Endothelial cell of umbilical vein (primary cell): ENCODE measurements at regions not wholly inside any gene's neighbourhood (a gene's known extent, or its start where the extent isn't known, plus 50 kb on each side); places are given as distances from the start of the nearest gene placed in this dataset.

Experiments
- BruUV-seq: library from RNA; stranded (reverse); fragments of 400-500 nt; replicated peaks from 2 replicates; lab custom pipeline; 2021; lab: Mats Ljungman, UMichigan
- CTCF ChIA-PET: fragments of 300-600, 350-600 bp; sonication (Branson Sonifier 250); formaldehyde crosslinking; loops from one replicate; lab custom pipeline; 2021; ENCODE audit warnings: antibody characterized with exemption, inconsistent platforms; lab: Charles Lee
- POLR2A ChIA-PET: fragments of 300-600, 350-600 bp; sonication (Branson Sonifier 250); formaldehyde crosslinking; loops from one replicate; lab custom pipeline; 2021; ENCODE audit warnings: antibody characterized with exemption, inconsistent platforms; lab: Charles Lee
- DNase-seq: peaks from one replicate; pipeline ENCODE4 v3.0.0-alpha.2; 2011; ENCODE audit warnings: low read depth, low spot score
- FAIRE-seq: peaks from 2 replicates; lab custom pipeline; 2011; peaks lifted over from hg19 to GRCh38; lab: Jason Lieb, UNC
- H2AFZ ChIP-seq: 2 replicates; pipeline ENCODE4 v1.6.0; 2012; ENCODE audit warnings: low read depth, low read length, control low read depth, inconsistent platforms
- H3K27ac ChIP-seq: 2 replicates; pipeline ENCODE4 v1.5.1; 2011; ENCODE audit warnings: low read depth, mild to moderate bottlenecking, control low read depth, low read length, moderate library complexity; ENCODE audit not compliant: insufficient read depth
- H3K27me3 ChIP-seq, 2 experiments: 2 replicates each; pipeline versions ENCODE4 v1.6.0 to v1.6.1; 2011; ENCODE audit warnings: low read length in 2 of 2, mixed read lengths in 1 of 2; ENCODE audit not compliant: control insufficient read depth in 2 of 2, insufficient read depth in 2 of 2
- H3K36me3 ChIP-seq, 2 experiments: 2 replicates in 1 of 2; 3 replicates in 1 of 2; pipeline ENCODE4 v1.5.1; 2011; ENCODE audit warnings: low read length in 2 of 2, mild to moderate bottlenecking in 1 of 2, moderate library complexity in 1 of 2; ENCODE audit not compliant: control insufficient read depth in 2 of 2, insufficient read depth in 2 of 2; ENCODE audit errors: extremely low read depth in 1 of 2
- H3K4me1 ChIP-seq: 3 replicates; pipeline ENCODE4 v1.5.1; 2011; ENCODE audit warnings: mild to moderate bottlenecking, low read length; ENCODE audit not compliant: control insufficient read depth, insufficient read depth; ENCODE audit errors: extremely low read depth
- H3K4me2 ChIP-seq: 2 replicates; pipeline ENCODE4 v1.6.1; 2011; ENCODE audit warnings: low read length, control low read depth, mixed read lengths; ENCODE audit not compliant: insufficient read depth
- H3K4me3 ChIP-seq, 3 experiments: fragments of 200-600 bp in 1 of 3; sonication (generic), shearing (Covaris generic) in 1 of 3; replicated peaks in 1 of 3; 2 replicates each; pipeline ENCODE4 v1.5.1; 2011 to 2016; ENCODE audit warnings: control low read depth in 3 of 3, low read length in 3 of 3, mild to moderate bottlenecking in 2 of 3, inconsistent platforms in 1 of 3, low read depth in 1 of 3, moderate library complexity in 1 of 3; ENCODE audit not compliant: insufficient read depth in 1 of 3
- H3K79me2 ChIP-seq: 2 replicates; pipeline ENCODE4 v1.6.0; 2012; ENCODE audit warnings: low read length, inconsistent platforms; ENCODE audit not compliant: control insufficient read depth, insufficient read depth
- H3K9ac ChIP-seq: replicated peaks from 2 replicates; pipeline ENCODE3; 2011; ENCODE audit warnings: low read length, control low read depth; ENCODE audit not compliant: insufficient read depth; ENCODE audit errors: extremely low read depth
- H3K9me1 ChIP-seq: replicated peaks from 3 replicates; pipeline ENCODE4 v1.6.0; 2011; ENCODE audit warnings: mild to moderate bottlenecking, low read length; ENCODE audit not compliant: control insufficient read depth, insufficient read depth; ENCODE audit errors: extremely low read depth
- H3K9me3 ChIP-seq: replicated peaks from 2 replicates; pipeline ENCODE4 v1.5.1; 2012; ENCODE audit warnings: low read length, inconsistent platforms; ENCODE audit not compliant: control insufficient read depth, insufficient read depth
- H4K20me1 ChIP-seq: replicated peaks from 2 replicates; pipeline ENCODE3; 2011; ENCODE audit warnings: mild to moderate bottlenecking, low read length; ENCODE audit not compliant: control insufficient read depth, insufficient read depth; ENCODE audit errors: extremely low read depth
- CTCF ChIP-seq, 2 donors: IDR thresholded peaks; 1 replicate in 1 of 2; 2 replicates in 1 of 2; pipeline ENCODE4 v1.5.1; 2011; ENCODE audit warnings: low read length in 2 of 2, mild to moderate bottlenecking in 2 of 2, moderate library complexity in 2 of 2, control low read depth in 1 of 2, inconsistent platforms in 1 of 2, low read depth in 1 of 2; ENCODE audit not compliant: insufficient read depth in 1 of 2; ENCODE audit errors: extremely low read depth in 1 of 2
- EZH2 ChIP-seq: IDR thresholded peaks from 2 replicates; pipeline ENCODE4 v1.6.1; 2012; ENCODE audit warnings: borderline replicate concordance, low read depth, mild to moderate bottlenecking, moderate library complexity, low read length, inconsistent platforms; ENCODE audit not compliant: severe bottlenecking
- FOS ChIP-seq: IDR thresholded peaks from 2 replicates; pipeline ENCODE4 v1.6.1; 2011; ENCODE audit warnings: mild to moderate bottlenecking, low read length, moderate library complexity, borderline replicate concordance; ENCODE audit not compliant: insufficient read depth
- GATA2 ChIP-seq: IDR thresholded peaks from 2 replicates; pipeline ENCODE4 v1.7.0; 2011; ENCODE audit warnings: low read depth, mild to moderate bottlenecking, moderate library complexity, mixed read lengths, low read length; ENCODE audit not compliant: insufficient read length, insufficient read depth
- JUN ChIP-seq: IDR thresholded peaks from 2 replicates; pipeline ENCODE4 v1.6.1; 2011; ENCODE audit warnings: borderline replicate concordance, low read depth; ENCODE audit not compliant: insufficient read length, insufficient read depth
- MAX ChIP-seq: IDR thresholded peaks from 2 replicates; pipeline ENCODE4 v1.6.1; 2011; ENCODE audit not compliant: insufficient read depth, insufficient read length
- MYC ChIP-seq: IDR thresholded peaks from one replicate; pipeline ENCODE4 v1.6.1; 2011; ENCODE audit warnings: mild to moderate bottlenecking, low read depth, low read length
- POLR2A ChIP-seq: IDR thresholded peaks from 2 replicates; pipeline ENCODE4 v1.6.1; 2012; ENCODE audit warnings: low read depth, mild to moderate bottlenecking, control low read depth, low read length
- POLR2AphosphoS5 ChIP-seq: IDR thresholded peaks from 2 replicates; pipeline ENCODE4 v1.6.1; 2012; ENCODE audit warnings: low read depth, mild to moderate bottlenecking, control low read depth, low read length, moderate library complexity; ENCODE audit not compliant: insufficient read depth
- dilution Hi-C: fragments of 300-500 bp; cut with MboI; formaldehyde crosslinking; loops from one replicate; pipeline ENCODE4 v1.15.0; 2019; ENCODE audit warnings: low sequenced_read_pairs; ENCODE audit not compliant: extremely low pct_ligation_motif_present
- intact Hi-C: fragments of 100-400 bp; cut with micrococcal nuclease; formaldehyde crosslinking; loops from one replicate; pipeline ENCODE4 v1.10.0; 2022

GRCh38 chrY:7344661-7345060 lies 433.1 kb upstream of the AMELY start:
- Histone ChIP-seq H3K9me3 (no peaks in the 10 kb centered on the region), H3K27me3 (no peaks in the 10 kb centered on the region), H4K20me1 (no peaks in the 10 kb centered on the region), H3K79me2 (no peaks in the 10 kb centered on the region), H3K9me1 (no peaks in the 10 kb centered on the region), H2AFZ (no peak overlapping the region), H3K4me1 (peaks cover 34% of the 10 kb centered on the region), H3K4me3 (no peak overlapping the region), H3K4me2 (no peak overlapping the region), H3K9ac (peak overlapping the region; percentile 51), H3K36me3 (peaks cover 0 to 3% of the 10 kb centered on the region in 2 experiments), H3K27ac (peak overlapping the region; percentile 83)
- intact Hi-C loops (loop anchor here (1.0 to 10.0 kb wide), 4 partner anchors 71 to 530 kb away; no protein-coding TSS in a partner anchor), dilution Hi-C loops (no loop called here)
- BruUV-seq = no TSS peak
- ChIA-PET POLR2A (no interaction called here), CTCF (interaction anchor here (1.1 kb wide), 1 partner anchor 72 kb away, joined by 4 read pairs; no protein-coding TSS in a partner anchor)
- DNase-seq = peak; percentile 85
- no peak for TF ChIP-seq POLR2AphosphoS5
- no peak for TF ChIP-seq MYC
- no peak for TF ChIP-seq GATA2
- TF ChIP-seq CTCF (IDR thresholded peaks at IDR 0.05; ENCODE audit: extremely low read depth in 1 of 2, insufficient read depth in 1 of 2, low read depth in 1 of 2, low read length in 2 of 2) = peak; percentile 24 to 37
- TF ChIP-seq JUN = no peak
- FAIRE-seq = peak; percentile 73

GRCh38 chrY:7343261-7343660 lies 431.7 kb upstream of the AMELY start:
- Histone ChIP-seq H3K36me3 (peaks cover 0 to 2% of the 10 kb centered on the region in 2 experiments), H3K27me3 (no peaks in the 10 kb centered on the region), H3K27ac (peak overlapping the region; percentile 91), H3K9me1 (no peaks in the 10 kb centered on the region), H3K9ac (peak overlapping the region; percentile 56), H3K9me3 (no peaks in the 10 kb centered on the region), H2AFZ (no peak overlapping the region), H3K4me3 (no peak overlapping the region), H3K4me2 (no peak overlapping the region), H4K20me1 (no peaks in the 10 kb centered on the region), H3K4me1 (peaks cover 44% of the 10 kb centered on the region), H3K79me2 (no peaks in the 10 kb centered on the region)
- dilution Hi-C loops = no loop called here
- CTCF ChIA-PET = interaction anchor here (0.9 kb wide), 1 partner anchor 70 kb away, joined by 7 read pairs; no protein-coding TSS in a partner anchor
- TF ChIP-seq MAX = no peak
- TF ChIP-seq EZH2 = no peak
- no peak for TF ChIP-seq POLR2A
- no peak for TF ChIP-seq POLR2AphosphoS5
- TF ChIP-seq MYC = no peak
- no peak for TF ChIP-seq JUN
- TF ChIP-seq CTCF (IDR thresholded peaks at IDR 0.05; ENCODE audit: extremely low read depth in 1 of 2, insufficient read depth in 1 of 2, low read depth in 1 of 2, low read length in 2 of 2) = no peak
- TF ChIP-seq GATA2 = no peak
- no peak for TF ChIP-seq FOS
- DNase-seq = peak; percentile 65
- intact Hi-C loops = loop anchor here (1.0 to 10.0 kb wide), 2 partner anchors 112 to 201 kb away; no protein-coding TSS in a partner anchor
- BruUV-seq = no TSS peak
- POLR2A ChIA-PET = interaction anchor here (0.6 kb wide), 1 partner anchor 300 kb away, joined by 3 read pairs; no protein-coding TSS in a partner anchor
- peak; percentile 78 for FAIRE-seq
